Stimulated activated CD8-positive, alpha-beta memory T cell treated with anti-CD3 and anti-CD28 coated beads, Interleukin-12 subunit alpha, Interleukin-12 subunit beta, amount 100 ng/mL, for 1 hour (primary cell): ENCODE measurements at regions not wholly inside any gene's neighbourhood (a gene's known extent, or its start where the extent isn't known, plus 50 kb on each side); places are given as distances from the start of the nearest gene placed in this dataset.

Source experiments
- DNase-seq: peaks from one replicate; pipeline ENCODE4 v3.0.0-alpha.2; 2020; ENCODE audit warnings: low read depth

- no peak for DNase-seq
These were observed 336.1 kb downstream of the DRD1 start for GRCh38 chr5:175107865-175108264.

- DNase-seq: no peak
These were observed 336.9 kb downstream of the DRD1 start for GRCh38 chr5:175107028-175107588.

GRCh38 chr5:175104677-175105076 lies 339.3 kb downstream of the DRD1 start:
- DNase-seq: no peak

- DNase-seq: no peak
These were observed 340.2 kb downstream of the DRD1 start for GRCh38 chr5:175103746-175104145.

GRCh38 chr5:175102717-175103116 lies 341.3 kb downstream of the DRD1 start:
- DNase-seq: no peak

GRCh38 chr5:175098301-175098700 lies 345.7 kb downstream of the DRD1 start:
- no peak for DNase-seq

GRCh38 chr5:175096469-175097165 lies 347.4 kb downstream of the DRD1 start:
- no peak for DNase-seq

- DNase-seq: no peak
These were observed 349.5 kb downstream of the DRD1 start for GRCh38 chr5:175094461-175094860.

- no peak for DNase-seq
These were observed 351.3 kb downstream of the DRD1 start for GRCh38 chr5:175092691-175093090.

GRCh38 chr5:175088963-175089362 lies 355.0 kb downstream of the DRD1 start:
- no peak for DNase-seq

GRCh38 chr5:175082866-175083590 lies 358.6 kb downstream of the MSX2 start:
- DNase-seq: no peak

GRCh38 chr5:175082346-175082745 lies 358.0 kb downstream of the MSX2 start:
- no peak for DNase-seq

GRCh38 chr5:175079707-175080106 lies 355.3 kb downstream of the MSX2 start:
- no peak for DNase-seq

GRCh38 chr5:175070283-175070682 lies 345.9 kb downstream of the MSX2 start:
- no peak for DNase-seq

GRCh38 chr5:175060257-175060656 lies 335.9 kb downstream of the MSX2 start:
- no peak for DNase-seq

GRCh38 chr5:175059687-175060211 lies 335.4 kb downstream of the MSX2 start:
- no peak for DNase-seq

GRCh38 chr5:175056831-175057230 lies 332.4 kb downstream of the MSX2 start:
- no peak for DNase-seq

- no peak for DNase-seq
These were observed 329.9 kb downstream of the MSX2 start for GRCh38 chr5:175054243-175054642.

GRCh38 chr5:175052351-175052750 lies 328.0 kb downstream of the MSX2 start:
- DNase-seq: no peak

GRCh38 chr5:175047048-175047447 lies 322.7 kb downstream of the MSX2 start:
- no peak for DNase-seq

- no peak for DNase-seq
These were observed 321.4 kb downstream of the MSX2 start for GRCh38 chr5:175045820-175046219.

- DNase-seq: no peak
These were observed 313.4 kb downstream of the MSX2 start for GRCh38 chr5:175037820-175038219.

- DNase-seq: no peak
These were observed 311.6 kb downstream of the MSX2 start for GRCh38 chr5:175035882-175036533.
